ENCODE measurements at regions not wholly inside any gene's neighbourhood (a gene's known extent, or its start where the extent isn't known, plus 50 kb on each side); places are given as distances from the start of the nearest gene placed in this dataset.

GRCh38 chr21:27225151-27225550 is 258.3 kb upstream of the ADAMTS5 start:
- Histone ChIP-seq H2AFZ (ENCODE audit: control insufficient read depth, low read length) (no peak overlapping the region), H3K4me3 (ENCODE audit: control insufficient read depth in 2 of 3, extremely low read depth in 1 of 3, insufficient read depth in 2 of 3, low read depth in 1 of 3, low read length in 3 of 3) (no peak overlapping the region), H3K79me2 (ENCODE audit: control insufficient read depth, insufficient read depth, low read length) (no peaks in the 10 kb centered on the region), H3K9me1 (ENCODE audit: control insufficient read depth, extremely low read depth, insufficient read depth, low read length) (no peaks in the 10 kb centered on the region), H3K4me2 (ENCODE audit: control insufficient read depth, extremely low read depth, insufficient read depth, low read depth, low read length) (no peak overlapping the region), H3K27me3 (ENCODE audit: control insufficient read depth, extremely low read depth, insufficient read depth, low read length) (no peaks in the 10 kb centered on the region), H3K4me1 (ENCODE audit: control insufficient read depth, extremely low read depth, insufficient read depth, low read length) (no peaks in the 10 kb centered on the region), H3K36me3 (ENCODE audit: control insufficient read depth in 2 of 2, extremely low read depth in 1 of 2, insufficient read depth in 2 of 2, low read length in 2 of 2) (no peaks in the 10 kb centered on the region), H3K9me3 (ENCODE audit: control insufficient read depth, low read depth, low read length) (no peaks in the 10 kb centered on the region), H4K20me1 (ENCODE audit: control insufficient read depth, extremely low read depth, insufficient read depth, low read length) (no peaks in the 10 kb centered on the region), H3K9ac (ENCODE audit: control insufficient read depth, extremely low read depth, insufficient read depth, low read length) (no peak overlapping the region), H3K27ac (ENCODE audit: control insufficient read depth, insufficient read depth, low read length) (no peak overlapping the region)
- no peak for DNase-seq (ENCODE audit: low read depth, low spot score)
- FAIRE-seq: no peak
- TF ChIP-seq, protein P1, sequence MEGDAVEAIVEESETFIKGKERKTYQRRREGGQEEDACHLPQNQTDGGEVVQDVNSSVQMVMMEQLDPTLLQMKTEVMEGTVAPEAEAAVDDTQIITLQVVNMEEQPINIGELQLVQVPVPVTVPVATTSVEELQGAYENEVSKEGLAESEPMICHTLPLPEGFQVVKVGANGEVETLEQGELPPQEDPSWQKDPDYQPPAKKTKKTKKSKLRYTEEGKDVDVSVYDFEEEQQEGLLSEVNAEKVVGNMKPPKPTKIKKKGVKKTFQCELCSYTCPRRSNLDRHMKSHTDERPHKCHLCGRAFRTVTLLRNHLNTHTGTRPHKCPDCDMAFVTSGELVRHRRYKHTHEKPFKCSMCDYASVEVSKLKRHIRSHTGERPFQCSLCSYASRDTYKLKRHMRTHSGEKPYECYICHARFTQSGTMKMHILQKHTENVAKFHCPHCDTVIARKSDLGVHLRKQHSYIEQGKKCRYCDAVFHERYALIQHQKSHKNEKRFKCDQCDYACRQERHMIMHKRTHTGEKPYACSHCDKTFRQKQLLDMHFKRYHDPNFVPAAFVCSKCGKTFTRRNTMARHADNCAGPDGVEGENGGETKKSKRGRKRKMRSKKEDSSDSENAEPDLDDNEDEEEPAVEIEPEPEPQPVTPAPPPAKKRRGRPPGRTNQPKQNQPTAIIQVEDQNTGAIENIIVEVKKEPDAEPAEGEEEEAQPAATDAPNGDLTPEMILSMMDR (optimal IDR thresholded peaks at IDR 0.05 in 1 of 3, IDR thresholded peaks at IDR 0.05 in 1 of 3, conservative IDR thresholded peaks at IDR 0.05 in 1 of 3; ENCODE audit: extremely low read depth in 1 of 3, insufficient read depth in 2 of 3, low read length in 3 of 3): no peak
- TF ChIP-seq EZH2 (IDR thresholded peaks at IDR 0.05; ENCODE audit: low read length): no peak
- dilution Hi-C loops (cut with MboI; ENCODE audit: extremely low pct_ligation_motif_present, low sequenced_read_pairs): no loop called here

DNA sequence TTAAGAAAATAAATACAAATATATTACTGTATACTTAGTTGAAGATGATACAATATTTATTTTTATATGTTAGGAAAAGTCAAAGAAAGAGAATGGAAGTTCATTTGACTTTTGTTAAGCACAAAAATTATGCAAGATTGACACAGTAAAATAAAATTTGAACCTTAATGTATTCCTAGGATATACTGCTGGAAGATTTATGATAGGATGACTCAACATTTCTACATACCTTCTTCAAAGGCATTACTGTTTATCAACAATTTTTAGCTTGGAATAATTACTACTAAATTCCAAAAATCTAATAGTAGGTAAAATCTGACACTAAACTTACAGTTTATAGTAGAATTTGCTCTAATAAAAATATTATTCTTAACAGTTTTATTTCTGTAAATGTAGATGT is 257.3 kb upstream of the ADAMTS5 start:
- Histone ChIP-seq H3K9me3 (ENCODE audit: control insufficient read depth, low read depth, low read length) (no peaks in the 10 kb centered on the region), H3K36me3 (ENCODE audit: control insufficient read depth in 2 of 2, extremely low read depth in 1 of 2, insufficient read depth in 2 of 2, low read length in 2 of 2) (no peaks in the 10 kb centered on the region), H3K27me3 (ENCODE audit: control insufficient read depth, extremely low read depth, insufficient read depth, low read length) (no peaks in the 10 kb centered on the region), H3K4me2 (ENCODE audit: control insufficient read depth, extremely low read depth, insufficient read depth, low read depth, low read length) (no peak overlapping the region), H3K4me3 (ENCODE audit: control insufficient read depth in 2 of 3, extremely low read depth in 1 of 3, insufficient read depth in 2 of 3, low read depth in 1 of 3, low read length in 3 of 3) (no peak overlapping the region), H3K79me2 (ENCODE audit: control insufficient read depth, insufficient read depth, low read length) (no peaks in the 10 kb centered on the region), H3K9me1 (ENCODE audit: control insufficient read depth, extremely low read depth, insufficient read depth, low read length) (no peaks in the 10 kb centered on the region), H4K20me1 (ENCODE audit: control insufficient read depth, extremely low read depth, insufficient read depth, low read length) (no peaks in the 10 kb centered on the region), H3K27ac (ENCODE audit: control insufficient read depth, insufficient read depth, low read length) (no peak overlapping the region), H3K9ac (ENCODE audit: control insufficient read depth, extremely low read depth, insufficient read depth, low read length) (no peak overlapping the region), H2AFZ (ENCODE audit: control insufficient read depth, low read length) (no peak overlapping the region), H3K4me1 (ENCODE audit: control insufficient read depth, extremely low read depth, insufficient read depth, low read length) (no peaks in the 10 kb centered on the region)
- FAIRE-seq: no peak
- TF ChIP-seq, protein P1 (optimal IDR thresholded peaks at IDR 0.05 in 1 of 3, IDR thresholded peaks at IDR 0.05 in 1 of 3, conservative IDR thresholded peaks at IDR 0.05 in 1 of 3; ENCODE audit: extremely low read depth in 1 of 3, insufficient read depth in 2 of 3, low read length in 3 of 3): no peak
- TF ChIP-seq EZH2 (IDR thresholded peaks at IDR 0.05; ENCODE audit: low read length): no peak
- dilution Hi-C loops (cut with MboI; ENCODE audit: extremely low pct_ligation_motif_present, low sequenced_read_pairs): no loop called here
- DNase-seq (ENCODE audit: low read depth, low spot score): no peak
